HCT116 (cell line): ENCODE measurements at regions not wholly inside any gene's neighbourhood (a gene's known extent, or its start where the extent isn't known, plus 50 kb on each side); places are given as distances from the start of the nearest gene placed in this dataset.

Source experiments
- ATAC-seq: fragments of 200-7000 bp; cut with Tn5 transposase; 2 replicates; pipeline ENCODE4 v1.9.1; 2020; ENCODE audit warnings: mild to moderate bottlenecking, moderate library complexity
- BruUV-seq: library from RNA; stranded (reverse); fragments of 400-500 nt; replicated peaks from 2 replicates; lab custom pipeline; 2021; lab: Mats Ljungman, UMichigan
- CTCF ChIA-PET: fragments of 300-600 bp; sonication (Branson Sonifier 250); formaldehyde crosslinking; loops from one replicate; lab custom pipeline; 2021; ENCODE audit warnings: antibody characterized with exemption; lab: Charles Lee
- POLR2A ChIA-PET: fragments of 300-600, 350-600 bp; sonication (Branson Sonifier 250); formaldehyde crosslinking; loops from one replicate; lab custom pipeline; 2021; ENCODE audit warnings: antibody characterized with exemption; lab: Charles Lee
- RAD21 ChIA-PET, 2 experiments: fragments of 300-600 bp; sonication (Branson Sonifier 250); formaldehyde crosslinking; loops; one replicate each; lab custom pipeline; 2023; ENCODE audit warnings: low total read pairs in 2 of 2; ENCODE audit not compliant: uncharacterized antibody in 2 of 2, unreplicated experiment in 2 of 2, low non-redundant PET in 1 of 2; lab: Charles Lee
- DNase-seq: peaks from one replicate; pipeline ENCODE4 v3.0.0-alpha.2; 2010; ENCODE audit warnings: low read depth, low spot score
- H2AFZ ChIP-seq: fragments of 200-600 bp; shearing (Covaris generic), sonication (generic); 2 replicates; pipeline ENCODE4 v1.6.1; 2017; ENCODE audit warnings: low read depth, mixed run types, mixed read lengths, antibody characterized with exemption, low read length; ENCODE audit not compliant: poor library complexity, severe bottlenecking
- H3K27ac ChIP-seq: 2 replicates; pipeline ENCODE4 v1.5.1; 2012; ENCODE audit warnings: low read depth, low read length
- H3K27me3 ChIP-seq: fragments of 200-600 bp; sonication (generic); 2 replicates; pipeline ENCODE4 v1.6.1; 2016; ENCODE audit warnings: mixed run types, low read length, mixed read lengths; ENCODE audit not compliant: insufficient read depth
- H3K36me3 ChIP-seq, 2 experiments: fragments of 200-500 bp in 1 of 2; fragments of 200-600 bp in 1 of 2; sonication (Bioruptor generic) in 1 of 2; sonication (generic) in 1 of 2; 2 replicates each; pipeline versions ENCODE4 v1.5.1 to v1.6.1; 2014 to 2016; ENCODE audit warnings: low read length in 2 of 2, inconsistent platforms in 1 of 2, mixed read lengths in 1 of 2, mixed run types in 1 of 2; ENCODE audit not compliant: insufficient read depth in 2 of 2, control insufficient read depth in 1 of 2
- H3K4me1 ChIP-seq, 2 experiments: fragments of 200-600 bp in 1 of 2; sonication (generic) in 1 of 2; 2 replicates each; pipeline versions ENCODE4 v1.5.1 to v1.6.1; 2012 to 2017; ENCODE audit warnings: low read length in 2 of 2, inconsistent platforms in 1 of 2, mild to moderate bottlenecking in 1 of 2, mixed read lengths in 1 of 2, mixed run types in 1 of 2, moderate library complexity in 1 of 2; ENCODE audit not compliant: insufficient read depth in 2 of 2, control insufficient read depth in 1 of 2
- H3K4me2 ChIP-seq: fragments of 200-600 bp; sonication (generic); 2 replicates; pipeline ENCODE4 v1.6.1; 2017; ENCODE audit warnings: mixed run types, low read length, mixed read lengths
- H3K4me3 ChIP-seq, 2 experiments: fragments of 200-600 bp in 1 of 2; sonication (generic) in 1 of 2; replicated peaks in 1 of 2; 2 replicates each; pipeline ENCODE4 v1.5.1; 2011 to 2016; ENCODE audit warnings: low read length in 2 of 2, control low read depth in 1 of 2, low read depth in 1 of 2, mild to moderate bottlenecking in 1 of 2, mixed read lengths in 1 of 2, mixed run types in 1 of 2
- H3K79me2 ChIP-seq: fragments of 200-600 bp; sonication (generic); 2 replicates; pipeline ENCODE4 v1.6.1; 2017; ENCODE audit warnings: mild to moderate bottlenecking, mixed run types, low read length, moderate library complexity, mixed read lengths; ENCODE audit not compliant: insufficient read depth
- H3K9ac ChIP-seq: fragments of 200-600 bp; sonication (generic); 2 replicates; pipeline ENCODE4 v1.6.1; 2016; ENCODE audit warnings: low read length, mixed read lengths
- H3K9me2 ChIP-seq: fragments of 200-600 bp; sonication (generic), shearing (Covaris generic); 2 replicates; pipeline ENCODE4 v1.6.1; 2017; ENCODE audit warnings: mixed run types, mild to moderate bottlenecking, moderate library complexity; ENCODE audit not compliant: insufficient read depth
- H3K9me3 ChIP-seq, 2 experiments: fragments of 200-500 bp in 1 of 2; fragments of 200-600 bp in 1 of 2; sonication (Bioruptor generic) in 1 of 2; sonication (generic) in 1 of 2; 2 replicates each; pipeline ENCODE4 v1.6.1; 2014 to 2017; ENCODE audit warnings: low read length in 2 of 2, mixed read lengths in 2 of 2, inconsistent platforms in 1 of 2, low read depth in 1 of 2, mild to moderate bottlenecking in 1 of 2, mixed run types in 1 of 2, moderate library complexity in 1 of 2; ENCODE audit not compliant: control insufficient read depth in 1 of 2, insufficient read depth in 1 of 2
- H4K20me1 ChIP-seq: fragments of 200-600 bp; sonication (generic), shearing (Covaris generic); 2 replicates; pipeline ENCODE4 v1.6.1; 2017; ENCODE audit warnings: mixed run types, mild to moderate bottlenecking, moderate library complexity; ENCODE audit not compliant: insufficient read depth
- CBX3 ChIP-seq: IDR thresholded peaks from 2 replicates; pipeline ENCODE4 v1.6.1; 2012; ENCODE audit warnings: low read depth
- EGR1 ChIP-seq: IDR thresholded peaks from 2 replicates; pipeline ENCODE4 v1.6.1; 2012; ENCODE audit warnings: low read depth
- ELF1 ChIP-seq: IDR thresholded peaks from 2 replicates; pipeline ENCODE4 v1.6.1; 2012; ENCODE audit warnings: low read depth, borderline replicate concordance
- EZH2 ChIP-seq: fragments of 200-600 bp; sonication (generic); IDR thresholded peaks from 2 replicates; pipeline ENCODE4 v1.6.1; 2017; ENCODE audit warnings: antibody characterized with exemption, mixed run types
- EZH2phosphoT487 ChIP-seq: fragments of 200-600 bp; IDR thresholded peaks from 2 replicates; pipeline ENCODE4 v1.6.1; 2018; ENCODE audit warnings: antibody characterized with exemption, borderline replicate concordance
- JUND ChIP-seq: IDR thresholded peaks from 2 replicates; pipeline ENCODE4 v1.6.1; 2012
- MAX ChIP-seq: IDR thresholded peaks from 2 replicates; pipeline ENCODE4 v1.6.1; 2012
- POLR2A ChIP-seq: IDR thresholded peaks from 2 replicates; pipeline ENCODE4 v1.7.0; 2011; ENCODE audit warnings: borderline replicate concordance; ENCODE audit not compliant: insufficient read depth, insufficient read length; ENCODE audit errors: extremely low read depth
- POLR2AphosphoS5 ChIP-seq: IDR thresholded peaks from 2 replicates; pipeline ENCODE4 v1.6.1; 2011; ENCODE audit warnings: mild to moderate bottlenecking, low read depth, low read length, moderate library complexity
- RAD21 ChIP-seq: IDR thresholded peaks from 2 replicates; pipeline ENCODE4 v1.6.1; 2012; ENCODE audit warnings: low read depth, mild to moderate bottlenecking
- SIN3A ChIP-seq: IDR thresholded peaks from 2 replicates; pipeline ENCODE4 v1.6.1; 2012; ENCODE audit warnings: low read depth
- SP1 ChIP-seq: IDR thresholded peaks from 2 replicates; pipeline ENCODE4 v1.6.1; 2012; ENCODE audit warnings: low read depth
- YY1 ChIP-seq: IDR thresholded peaks from 2 replicates; pipeline ENCODE4 v1.6.1; 2011; ENCODE audit warnings: low read length, low read depth, moderate library complexity, mild to moderate bottlenecking; ENCODE audit not compliant: insufficient replicate concordance; ENCODE audit errors: extremely low read depth
- ZBTB33 ChIP-seq: IDR thresholded peaks from 2 replicates; pipeline ENCODE4 v1.6.1; 2011; ENCODE audit warnings: mild to moderate bottlenecking, low read length, moderate library complexity; ENCODE audit not compliant: insufficient replicate concordance; ENCODE audit errors: extremely low read depth
- ZFX ChIP-seq: fragments of 450-650 bp; IDR thresholded peaks from 2 replicates; pipeline ENCODE4 v1.6.1; 2017
- ZNF274 ChIP-seq: fragments of 200-500 bp; sonication (Bioruptor generic); IDR thresholded peaks from 2 replicates; pipeline ENCODE4 v1.6.1; 2014; ENCODE audit warnings: mild to moderate bottlenecking, low read depth, low read length, inconsistent platforms
- intact Hi-C: fragments of 100-400 bp; cut with micrococcal nuclease; formaldehyde crosslinking; loops from 2 replicates; pipeline ENCODE4 v1.10.0; 2022
- TF ChIP-seq, protein P1 (sequence below): IDR thresholded peaks from 2 replicates; pipeline ENCODE4 v1.6.1; 2012; ENCODE audit warnings: low read depth

DNA sequence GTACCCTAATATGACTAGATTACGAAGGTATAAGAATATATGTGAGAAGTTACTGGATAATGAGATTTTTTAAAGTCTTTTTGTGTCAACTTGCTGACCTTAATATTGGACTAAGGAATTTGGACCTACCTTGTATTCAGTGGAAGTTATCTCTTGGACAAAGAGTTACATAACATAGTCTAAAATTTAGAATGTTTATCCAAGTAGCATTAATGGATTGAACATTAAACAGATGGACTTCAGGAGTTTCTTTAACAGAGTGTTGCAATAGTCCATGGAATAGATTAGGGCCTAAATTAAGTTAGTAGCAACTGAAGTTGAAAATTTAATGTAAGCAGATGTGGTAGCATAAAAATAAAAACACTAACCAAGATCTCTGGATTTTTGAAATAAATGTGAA lies 266.4 kb downstream of the PYDC2 start:
- H2AFZ ChIP-seq = no peak overlapping the region
- H3K4me3 ChIP-seq = no peak overlapping the region
- H3K9ac ChIP-seq = no peak overlapping the region
- BruUV-seq = no TSS peak
- intact Hi-C loops = no loop called here
- ATAC-seq = no peak
- ChIA-PET CTCF (no interaction called here), POLR2A (no interaction called here)
- H3K4me2 ChIP-seq = no peak overlapping the region
- H3K36me3 ChIP-seq = no peaks in the 10 kb centered on the region
- H3K9me2 ChIP-seq = no peaks in the 10 kb centered on the region
- no peaks in the 10 kb centered on the region for H4K20me1 ChIP-seq
- no peak for TF ChIP-seq EZH2phosphoT487
- no peak for TF ChIP-seq POLR2A
- no peak for TF ChIP-seq JUND
- TF ChIP-seq ZNF274 = no peak
- TF ChIP-seq YY1 = no peak
- TF ChIP-seq ZFX = no peak
- TF ChIP-seq EZH2 = no peak
- no peak for TF ChIP-seq POLR2AphosphoS5
- no peak for TF ChIP-seq CBX3
- TF ChIP-seq, all 23 proteins: peak for 0
- H3K27ac ChIP-seq = no peak overlapping the region
- H3K9me3 ChIP-seq = no peaks in the 10 kb centered on the region
- RAD21 ChIA-PET = no interaction called here
- H3K79me2 ChIP-seq = no peaks in the 10 kb centered on the region
- 0 out of 4 replicates have a peak, but pooled peaks cover 0 to under 1% of the 10 kb centered on the region in 2 experiments for H3K4me1 ChIP-seq
- H3K27me3 ChIP-seq = no peaks in the 10 kb centered on the region
- no peak for DNase-seq

GRCh38 chr3:191728186-191728585 lies 267.2 kb downstream of the PYDC2 start:
- Histone ChIP-seq H3K36me3 (no peaks in the 10 kb centered on the region), H3K79me2 (no peaks in the 10 kb centered on the region), H4K20me1 (no peaks in the 10 kb centered on the region), H3K9ac (no peak overlapping the region), H2AFZ (no peak overlapping the region), H3K9me2 (no peaks in the 10 kb centered on the region), H3K27ac (no peak overlapping the region), H3K27me3 (no peaks in the 10 kb centered on the region), H3K9me3 (no peaks in the 10 kb centered on the region), H3K4me3 (no peak overlapping the region), H3K4me1 (no peaks in the 10 kb centered on the region), H3K4me2 (no peak overlapping the region)
- DNase-seq (no peak), ATAC-seq (no peak)
- intact Hi-C loops = no loop called here
- BruUV-seq = no TSS peak
- RAD21 ChIA-PET = no interaction called here
- POLR2A ChIA-PET = no interaction called here
- CTCF ChIA-PET = no interaction called here
- TF ChIP-seq ELF1 (no peak), RAD21 (no peak), POLR2A (no peak), SIN3A (no peak), ZFX (no peak), ZNF274 (no peak), POLR2AphosphoS5 (no peak), ZBTB33 (no peak), EGR1 (no peak), SP1 (no peak), MAX (no peak), JUND (no peak)
- TF ChIP-seq, protein P1, sequence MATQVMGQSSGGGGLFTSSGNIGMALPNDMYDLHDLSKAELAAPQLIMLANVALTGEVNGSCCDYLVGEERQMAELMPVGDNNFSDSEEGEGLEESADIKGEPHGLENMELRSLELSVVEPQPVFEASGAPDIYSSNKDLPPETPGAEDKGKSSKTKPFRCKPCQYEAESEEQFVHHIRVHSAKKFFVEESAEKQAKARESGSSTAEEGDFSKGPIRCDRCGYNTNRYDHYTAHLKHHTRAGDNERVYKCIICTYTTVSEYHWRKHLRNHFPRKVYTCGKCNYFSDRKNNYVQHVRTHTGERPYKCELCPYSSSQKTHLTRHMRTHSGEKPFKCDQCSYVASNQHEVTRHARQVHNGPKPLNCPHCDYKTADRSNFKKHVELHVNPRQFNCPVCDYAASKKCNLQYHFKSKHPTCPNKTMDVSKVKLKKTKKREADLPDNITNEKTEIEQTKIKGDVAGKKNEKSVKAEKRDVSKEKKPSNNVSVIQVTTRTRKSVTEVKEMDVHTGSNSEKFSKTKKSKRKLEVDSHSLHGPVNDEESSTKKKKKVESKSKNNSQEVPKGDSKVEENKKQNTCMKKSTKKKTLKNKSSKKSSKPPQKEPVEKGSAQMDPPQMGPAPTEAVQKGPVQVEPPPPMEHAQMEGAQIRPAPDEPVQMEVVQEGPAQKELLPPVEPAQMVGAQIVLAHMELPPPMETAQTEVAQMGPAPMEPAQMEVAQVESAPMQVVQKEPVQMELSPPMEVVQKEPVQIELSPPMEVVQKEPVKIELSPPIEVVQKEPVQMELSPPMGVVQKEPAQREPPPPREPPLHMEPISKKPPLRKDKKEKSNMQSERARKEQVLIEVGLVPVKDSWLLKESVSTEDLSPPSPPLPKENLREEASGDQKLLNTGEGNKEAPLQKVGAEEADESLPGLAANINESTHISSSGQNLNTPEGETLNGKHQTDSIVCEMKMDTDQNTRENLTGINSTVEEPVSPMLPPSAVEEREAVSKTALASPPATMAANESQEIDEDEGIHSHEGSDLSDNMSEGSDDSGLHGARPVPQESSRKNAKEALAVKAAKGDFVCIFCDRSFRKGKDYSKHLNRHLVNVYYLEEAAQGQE = no peak
